H54 (cell line): ENCODE measurements at regions not wholly inside any gene's neighbourhood (a gene's known extent, or its start where the extent isn't known, plus 50 kb on each side); places are given as distances from the start of the nearest gene placed in this dataset.
"Not testable (repeated sequence)": the region's sequence is repeated elsewhere in the genome, so short reads cannot be mapped to it uniquely, and the experiment has no call there.

Experiments used
- DNase-seq: peaks from one replicate; pipeline ENCODE4 v3.0.0; 2011; ENCODE audit warnings: low spot score, mixed read lengths; ENCODE audit not compliant: insufficient read length
- FAIRE-seq: peaks from 3 replicates; lab custom pipeline; 2011; peaks lifted over from hg19 to GRCh38; lab: Jason Lieb, UNC
- POLR2A ChIP-seq: IDR thresholded peaks from 2 replicates; pipeline ENCODE4 v1.6.1; 2011; ENCODE audit warnings: low read depth, mild to moderate bottlenecking, low read length

GRCh38 chr2:158866082-158866481, 71.0 kb downstream of the DAPL1 start:
- not testable (repeated sequence) for DNase-seq, FAIRE-seq

- not testable (repeated sequence) for DNase-seq, FAIRE-seq
Observed at GRCh38 chr2:158867531-158868191, 72.5 kb downstream of the DAPL1 start.

- FAIRE-seq, DNase-seq: not testable (repeated sequence)
Observed at GRCh38 chr2:158868386-158868785, 73.3 kb downstream of the DAPL1 start.

GRCh38 chr2:158869122-158869521, 74.0 kb downstream of the DAPL1 start:
- DNase-seq, FAIRE-seq: not testable (repeated sequence)

- FAIRE-seq, DNase-seq: not testable (repeated sequence)
Observed at GRCh38 chr2:158869609-158870008, 74.5 kb downstream of the DAPL1 start.

GRCh38 chr2:158878003-158878402, 82.9 kb downstream of the DAPL1 start:
- DNase-seq (no peak), FAIRE-seq (no peak)
- TF ChIP-seq POLR2A, result no peak

GRCh38 chr2:158879229-158879903, 84.2 kb downstream of the DAPL1 start:
- no peak for TF ChIP-seq POLR2A
- FAIRE-seq, result no peak
- no peak for DNase-seq

GRCh38 chr2:158882297-158882696, 86.1 kb upstream of the TANC1 start:
- FAIRE-seq, result no peak
- DNase-seq, result no peak
- no peak for TF ChIP-seq POLR2A

GRCh38 chr2:158884552-158884951, 83.9 kb upstream of the TANC1 start:
- not testable (repeated sequence) for FAIRE-seq, DNase-seq

GRCh38 chr2:158885018-158885678, 83.3 kb upstream of the TANC1 start:
- not testable (repeated sequence) for FAIRE-seq, DNase-seq

- FAIRE-seq, DNase-seq: not testable (repeated sequence)
Observed at GRCh38 chr2:158885679-158886050, 82.8 kb upstream of the TANC1 start.

GRCh38 chr2:158889135-158889853, 79.1 kb upstream of the TANC1 start:
- DNase-seq, result no peak
- no peak for TF ChIP-seq POLR2A
- FAIRE-seq, result no peak

- no peak for TF ChIP-seq POLR2A
- no peak for FAIRE-seq
- DNase-seq, result no peak
Observed at GRCh38 chr2:158890296-158890905, 78.0 kb upstream of the TANC1 start.

- no peak for TF ChIP-seq POLR2A
- no peak for FAIRE-seq
- no peak for DNase-seq
Observed at GRCh38 chr2:158893026-158893425, 75.4 kb upstream of the TANC1 start.
